ENCODE measurements at regions not wholly inside any gene's neighbourhood (a gene's known extent, or its start where the extent isn't known, plus 50 kb on each side); places are given as distances from the start of the nearest gene placed in this dataset.

GRCh38 chr5:101664071-101664791, 631.9 kb downstream of the SLCO4C1 start:
- intact Hi-C loops (cut with micrococcal nuclease) = no loop called here

GRCh38 chr5:101663543-101663942, 632.5 kb downstream of the SLCO4C1 start:
- TF ChIP-seq CTCF (IDR thresholded peaks at IDR 0.05) = no peak
- DNase-seq (no peak), ATAC-seq (no peak)
- intact Hi-C loops (cut with micrococcal nuclease) = no loop called here
- ChIA-PET POLR2A (no interaction called here), CTCF (interaction anchor here (1.4 kb wide), 1 partner anchor 10 kb away, joined by 3 read pairs; no protein-coding TSS in a partner anchor)
- Mint-ChIP-seq H3K4me3 (no peak overlapping the region), H3K36me3 (ENCODE audit: low read depth) (no peaks in the 10 kb centered on the region), H3K9me3 (no peaks in the 10 kb centered on the region), H3K4me1 (ENCODE audit: low read depth) (no peaks in the 10 kb centered on the region), H3K27me3 (no peaks in the 10 kb centered on the region), H3K27ac (no peak overlapping the region)

More at GRCh38 chr5:101664071-101664791, 631.9 kb downstream of the SLCO4C1 start:
- no peak for DNase-seq
- POLR2A ChIA-PET = no interaction called here
- no peak overlapping the region for H3K4me3 Mint-ChIP-seq
- CTCF ChIA-PET = interaction anchor here (1.4 kb wide), 1 partner anchor 11 kb away, joined by 3 read pairs; no protein-coding TSS in a partner anchor
- H3K9me3 Mint-ChIP-seq = no peaks in the 10 kb centered on the region
- no peaks in the 10 kb centered on the region for H3K27me3 Mint-ChIP-seq
- H3K4me1 Mint-ChIP-seq (ENCODE audit: low read depth) = no peaks in the 10 kb centered on the region
- TF ChIP-seq CTCF (IDR thresholded peaks at IDR 0.05) = no peak
- no peak overlapping the region for H3K27ac Mint-ChIP-seq
- H3K36me3 Mint-ChIP-seq (ENCODE audit: low read depth) = no peaks in the 10 kb centered on the region
- no peak for ATAC-seq

GRCh38 chr5:101662263-101662662, 633.8 kb downstream of the SLCO4C1 start:
- POLR2A ChIA-PET = no interaction called here
- no peak for DNase-seq
- TF ChIP-seq CTCF (IDR thresholded peaks at IDR 0.05) = no peak
- no peak for ATAC-seq
- Mint-ChIP-seq H3K4me3 (no peak overlapping the region), H3K9me3 (no peaks in the 10 kb centered on the region), H3K27ac (no peak overlapping the region), H3K4me1 (ENCODE audit: low read depth) (no peaks in the 10 kb centered on the region), H3K36me3 (ENCODE audit: low read depth) (no peaks in the 10 kb centered on the region), H3K27me3 (no peaks in the 10 kb centered on the region)
- CTCF ChIA-PET = no interaction called here
- intact Hi-C loops (cut with micrococcal nuclease) = no loop called here

- no peak for TF ChIP-seq CTCF (IDR thresholded peaks at IDR 0.05)
- DNase-seq (no peak), ATAC-seq (no peak)
- Mint-ChIP-seq H3K9me3 (no peaks in the 10 kb centered on the region), H3K36me3 (ENCODE audit: low read depth) (no peaks in the 10 kb centered on the region), H3K4me3 (no peak overlapping the region), H3K27me3 (no peaks in the 10 kb centered on the region), H3K4me1 (ENCODE audit: low read depth) (no peaks in the 10 kb centered on the region), H3K27ac (no peak overlapping the region)
- ChIA-PET POLR2A (no interaction called here), CTCF (no interaction called here)
- intact Hi-C loops (cut with micrococcal nuclease) = no loop called here
These were observed 637.7 kb downstream of the SLCO4C1 start for GRCh38 chr5:101658433-101658832.

- no peak for TF ChIP-seq CTCF (IDR thresholded peaks at IDR 0.05)
- CTCF ChIA-PET = interaction anchor here (1.0 kb wide), 1 partner anchor 9 kb away, joined by 3 read pairs; no protein-coding TSS in a partner anchor
- DNase-seq = no peak
- Mint-ChIP-seq H3K27ac (no peak overlapping the region), H3K27me3 (no peaks in the 10 kb centered on the region), H3K36me3 (ENCODE audit: low read depth) (no peaks in the 10 kb centered on the region), H3K4me1 (ENCODE audit: low read depth) (no peaks in the 10 kb centered on the region), H3K9me3 (no peaks in the 10 kb centered on the region), H3K4me3 (no peak overlapping the region)
- intact Hi-C loops (cut with micrococcal nuclease) = no loop called here
- no peak for ATAC-seq
- POLR2A ChIA-PET = no interaction called here
These were observed 642.1 kb downstream of the SLCO4C1 start for GRCh38 chr5:101653996-101654395.
